WTC11 (cell line): ENCODE measurements at regions not wholly inside any gene's neighbourhood (a gene's known extent, or its start where the extent isn't known, plus 50 kb on each side); places are given as distances from the start of the nearest gene placed in this dataset.

ENCODE experiments used
- ATAC-seq: fragments of 200-7000 bp; cut with Tn5 transposase; 2 replicates; pipeline ENCODE4 v1.10.0; 2021; ENCODE audit warnings: mild to moderate bottlenecking, moderate library complexity
- CTCF ChIA-PET: fragments of 300-600 bp; sonication (Branson Sonifier 250); formaldehyde crosslinking; loops from one replicate; lab custom pipeline; 2021; ENCODE audit warnings: antibody characterized with exemption; lab: Charles Lee
- POLR2A ChIA-PET: fragments of 350-600 bp; sonication (Branson Sonifier 250); formaldehyde crosslinking; loops from one replicate; lab custom pipeline; 2021; ENCODE audit warnings: antibody characterized with exemption; lab: Charles Lee
- DNase-seq: peaks from one replicate; pipeline ENCODE4 v3.0.0; 2021; ENCODE audit warnings: low spot score
- H3K27ac Mint-ChIP-seq: 2 replicates; pipeline ENCODE4 v1.8.0; 2021; ENCODE audit warnings: mixed read lengths
- H3K27me3 Mint-ChIP-seq: 2 replicates; pipeline ENCODE4 v1.8.0; 2021; ENCODE audit warnings: low read depth, mild to moderate bottlenecking, moderate library complexity, mixed read lengths
- H3K36me3 Mint-ChIP-seq: 2 replicates; pipeline ENCODE4 v1.8.0; 2021; ENCODE audit warnings: mixed read lengths
- H3K4me1 Mint-ChIP-seq: 2 replicates; pipeline ENCODE4 v1.8.0; 2022; ENCODE audit warnings: mixed read lengths
- H3K4me3 Mint-ChIP-seq: 2 replicates; pipeline ENCODE4 v1.8.0; 2021; ENCODE audit warnings: mild to moderate bottlenecking, moderate library complexity, mixed read lengths
- H3K9me3 Mint-ChIP-seq: 2 replicates; pipeline ENCODE4 v1.8.0; 2021; ENCODE audit warnings: mixed read lengths
- FOXJ3 ChIP-seq: sonication (generic); formaldehyde crosslinking; IDR thresholded peaks from 2 replicates; pipeline ENCODE4 v1.9.0; 2021; ENCODE audit warnings: missing genetic modification reagents, mild to moderate bottlenecking, borderline replicate concordance
- NFATC4 ChIP-seq: fragments of 250-450 bp; sonication (Bioruptor Pico); IDR thresholded peaks from 2 replicates; pipeline ENCODE4 v1.9.0; 2021; ENCODE audit warnings: mild to moderate bottlenecking
- NR2C2 ChIP-seq: sonication (generic); formaldehyde crosslinking; IDR thresholded peaks from 2 replicates; pipeline ENCODE4 v1.8.0; 2022; ENCODE audit warnings: mild to moderate bottlenecking, missing genetic modification reagents
- NR3C1 ChIP-seq: sonication (generic); formaldehyde crosslinking; conservative IDR thresholded peaks from 2 replicates; pipeline ENCODE4 v1.8.1; 2023; ENCODE audit warnings: low read depth, mild to moderate bottlenecking, missing genetic modification reagents
- TCF7 ChIP-seq: sonication (generic); formaldehyde crosslinking; IDR thresholded peaks from 2 replicates; pipeline ENCODE4 v1.8.0; 2022; ENCODE audit warnings: mild to moderate bottlenecking, low read depth, missing genetic modification reagents, moderate library complexity
- TF ChIP-seq, protein P1 (sequence below): fragments of 250-450 bp; sonication (Bioruptor Pico); IDR thresholded peaks from 2 replicates; pipeline ENCODE4 v1.9.0; 2021; ENCODE audit warnings: moderate library complexity, mild to moderate bottlenecking, inconsistent platforms, borderline replicate concordance
- TF ChIP-seq, protein P2 (sequence below): sonication (generic); formaldehyde crosslinking; IDR thresholded peaks from 2 replicates; pipeline ENCODE4 v1.8.1; 2023; ENCODE audit warnings: mild to moderate bottlenecking, moderate library complexity, missing genetic modification reagents
- TF ChIP-seq, protein P3 (sequence below): sonication (generic); formaldehyde crosslinking; IDR thresholded peaks from 2 replicates; pipeline ENCODE4 v1.8.1; 2023; ENCODE audit warnings: mild to moderate bottlenecking, missing genetic modification reagents
- TF ChIP-seq, protein P4 (sequence below): sonication (generic); formaldehyde crosslinking; IDR thresholded peaks from 2 replicates; pipeline ENCODE4 v1.8.1; 2022; ENCODE audit warnings: mild to moderate bottlenecking, moderate library complexity, missing genetic modification reagents
- TF ChIP-seq, protein P5 (sequence below): fragments of 250-450 bp; sonication (Bioruptor Pico); IDR thresholded peaks from 2 replicates; pipeline ENCODE4 v1.9.0; 2021; ENCODE audit warnings: mild to moderate bottlenecking, borderline replicate concordance
- TF ChIP-seq, protein P6 (sequence below): sonication (generic); formaldehyde crosslinking; IDR thresholded peaks from 2 replicates; pipeline ENCODE4 v1.8.0; 2022; ENCODE audit warnings: mild to moderate bottlenecking, missing genetic modification reagents

DNA sequence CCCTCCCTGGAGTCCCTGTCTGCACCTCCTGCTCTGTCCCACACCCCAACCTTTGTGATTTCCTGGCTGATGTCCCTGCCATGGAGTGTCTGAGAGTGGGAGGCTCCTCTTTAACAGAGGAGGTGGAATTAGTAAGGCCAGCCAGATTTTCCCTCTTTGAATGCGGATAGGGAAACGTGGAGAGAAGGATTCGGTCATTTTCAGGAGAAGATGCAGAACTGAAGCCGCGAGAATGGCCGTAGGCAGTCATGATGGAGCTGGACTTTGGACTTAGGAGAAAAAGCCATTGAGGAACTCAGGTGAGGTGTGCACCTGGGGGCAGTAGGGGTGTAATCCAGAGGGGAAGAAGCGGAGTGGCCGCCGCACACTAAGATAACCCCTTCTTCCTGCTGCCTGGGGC lies 138.1 kb upstream of the ATP10A start:
- Mint-ChIP-seq H3K4me3 (no peak overlapping the region), H3K27me3 (no peaks in the 10 kb centered on the region; the same call in 1 of the 2 replicates), H3K4me1 (no peaks in the 10 kb centered on the region), H3K36me3 (peaks cover 7% of the 10 kb centered on the region), H3K27ac (no peak overlapping the region), H3K9me3 (peaks cover 9% of the 10 kb centered on the region)
- DNase-seq (no peak), ATAC-seq (no peak)
- CTCF ChIA-PET = no interaction called here
- TF ChIP-seq, protein P1, sequence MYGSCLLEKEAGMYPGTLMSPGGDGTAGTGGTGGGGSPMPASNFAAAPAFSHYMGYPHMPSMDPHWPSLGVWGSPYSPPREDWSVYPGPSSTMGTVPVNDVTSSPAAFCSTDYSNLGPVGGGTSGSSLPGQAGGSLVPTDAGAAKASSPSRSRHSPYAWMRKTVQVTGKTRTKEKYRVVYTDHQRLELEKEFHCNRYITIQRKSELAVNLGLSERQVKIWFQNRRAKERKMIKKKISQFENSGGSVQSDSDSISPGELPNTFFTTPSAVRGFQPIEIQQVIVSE (CRISPR knock-in tag) = no peak
- POLR2A ChIA-PET = no interaction called here

DNA sequence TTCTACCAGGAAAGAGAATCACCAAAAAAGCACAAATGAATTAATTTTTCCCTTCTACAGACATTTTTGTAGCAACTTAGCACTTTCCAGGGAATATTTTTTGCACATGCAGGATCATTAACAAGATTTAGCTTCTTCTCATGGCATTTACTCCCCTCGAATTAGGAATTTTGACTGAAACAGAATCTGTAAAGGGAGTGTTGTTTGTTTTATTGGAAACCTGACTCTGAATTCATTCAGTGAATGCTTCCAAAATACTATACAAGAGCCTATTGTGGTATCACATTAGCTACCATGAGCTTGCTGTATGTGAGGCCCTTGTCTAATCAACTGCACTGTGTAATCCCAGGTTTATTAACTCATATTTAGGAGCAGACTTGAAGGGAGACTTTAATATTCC lies 130.4 kb upstream of the ATP10A start:
- H3K27me3 Mint-ChIP-seq = no peaks in the 10 kb centered on the region
- peaks cover 11% of the 10 kb centered on the region for H3K4me1 Mint-ChIP-seq
- DNase-seq = no peak
- H3K27ac Mint-ChIP-seq = no peak overlapping the region
- POLR2A ChIA-PET = interaction anchor here (0.7 kb wide), 1 partner anchor 84 kb away, joined by 3 read pairs; no protein-coding TSS in a partner anchor
- H3K36me3 Mint-ChIP-seq = peaks cover 11% of the 10 kb centered on the region
- CTCF ChIA-PET = interaction anchor here (1.0 to 1.4 kb wide), 2 partner anchors 102 kb away, joined by 3 read pairs; no protein-coding TSS in a partner anchor
- H3K9me3 Mint-ChIP-seq = peaks cover 32% of the 10 kb centered on the region
- TF ChIP-seq, protein P2, sequence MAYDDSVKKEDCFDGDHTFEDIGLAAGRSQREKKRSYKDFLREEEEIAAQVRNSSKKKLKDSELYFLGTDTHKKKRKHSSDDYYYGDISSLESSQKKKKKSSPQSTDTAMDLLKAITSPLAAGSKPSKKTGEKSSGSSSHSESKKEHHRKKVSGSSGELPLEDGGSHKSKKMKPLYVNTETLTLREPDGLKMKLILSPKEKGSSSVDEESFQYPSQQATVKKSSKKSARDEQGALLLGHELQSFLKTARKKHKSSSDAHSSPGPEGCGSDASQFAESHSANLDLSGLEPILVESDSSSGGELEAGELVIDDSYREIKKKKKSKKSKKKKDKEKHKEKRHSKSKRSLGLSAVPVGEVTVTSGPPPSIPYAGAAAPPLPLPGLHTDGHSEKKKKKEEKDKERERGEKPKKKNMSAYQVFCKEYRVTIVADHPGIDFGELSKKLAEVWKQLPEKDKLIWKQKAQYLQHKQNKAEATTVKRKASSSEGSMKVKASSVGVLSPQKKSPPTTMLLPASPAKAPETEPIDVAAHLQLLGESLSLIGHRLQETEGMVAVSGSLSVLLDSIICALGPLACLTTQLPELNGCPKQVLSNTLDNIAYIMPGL (CRISPR knock-in tag) = no peak
- TF ChIP-seq TCF7 (CRISPR knock-in tag) = no peak
- TF ChIP-seq, protein P3, sequence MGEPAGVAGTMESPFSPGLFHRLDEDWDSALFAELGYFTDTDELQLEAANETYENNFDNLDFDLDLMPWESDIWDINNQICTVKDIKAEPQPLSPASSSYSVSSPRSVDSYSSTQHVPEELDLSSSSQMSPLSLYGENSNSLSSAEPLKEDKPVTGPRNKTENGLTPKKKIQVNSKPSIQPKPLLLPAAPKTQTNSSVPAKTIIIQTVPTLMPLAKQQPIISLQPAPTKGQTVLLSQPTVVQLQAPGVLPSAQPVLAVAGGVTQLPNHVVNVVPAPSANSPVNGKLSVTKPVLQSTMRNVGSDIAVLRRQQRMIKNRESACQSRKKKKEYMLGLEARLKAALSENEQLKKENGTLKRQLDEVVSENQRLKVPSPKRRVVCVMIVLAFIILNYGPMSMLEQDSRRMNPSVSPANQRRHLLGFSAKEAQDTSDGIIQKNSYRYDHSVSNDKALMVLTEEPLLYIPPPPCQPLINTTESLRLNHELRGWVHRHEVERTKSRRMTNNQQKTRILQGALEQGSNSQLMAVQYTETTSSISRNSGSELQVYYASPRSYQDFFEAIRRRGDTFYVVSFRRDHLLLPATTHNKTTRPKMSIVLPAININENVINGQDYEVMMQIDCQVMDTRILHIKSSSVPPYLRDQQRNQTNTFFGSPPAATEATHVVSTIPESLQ (CRISPR knock-in tag) = no peak
- no peak for TF ChIP-seq FOXJ3 (CRISPR knock-in tag)
- TF ChIP-seq NR2C2 (CRISPR knock-in tag) = no peak
- TF ChIP-seq, protein P4, sequence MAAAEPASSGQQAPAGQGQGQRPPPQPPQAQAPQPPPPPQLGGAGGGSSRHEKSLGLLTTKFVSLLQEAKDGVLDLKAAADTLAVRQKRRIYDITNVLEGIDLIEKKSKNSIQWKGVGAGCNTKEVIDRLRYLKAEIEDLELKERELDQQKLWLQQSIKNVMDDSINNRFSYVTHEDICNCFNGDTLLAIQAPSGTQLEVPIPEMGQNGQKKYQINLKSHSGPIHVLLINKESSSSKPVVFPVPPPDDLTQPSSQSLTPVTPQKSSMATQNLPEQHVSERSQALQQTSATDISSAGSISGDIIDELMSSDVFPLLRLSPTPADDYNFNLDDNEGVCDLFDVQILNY (CRISPR knock-in tag) = no peak
- TF ChIP-seq NFATC4 (CRISPR knock-in tag) = no peak
- TF ChIP-seq NR3C1 (CRISPR knock-in tag) = no peak
- TF ChIP-seq, protein P5, sequence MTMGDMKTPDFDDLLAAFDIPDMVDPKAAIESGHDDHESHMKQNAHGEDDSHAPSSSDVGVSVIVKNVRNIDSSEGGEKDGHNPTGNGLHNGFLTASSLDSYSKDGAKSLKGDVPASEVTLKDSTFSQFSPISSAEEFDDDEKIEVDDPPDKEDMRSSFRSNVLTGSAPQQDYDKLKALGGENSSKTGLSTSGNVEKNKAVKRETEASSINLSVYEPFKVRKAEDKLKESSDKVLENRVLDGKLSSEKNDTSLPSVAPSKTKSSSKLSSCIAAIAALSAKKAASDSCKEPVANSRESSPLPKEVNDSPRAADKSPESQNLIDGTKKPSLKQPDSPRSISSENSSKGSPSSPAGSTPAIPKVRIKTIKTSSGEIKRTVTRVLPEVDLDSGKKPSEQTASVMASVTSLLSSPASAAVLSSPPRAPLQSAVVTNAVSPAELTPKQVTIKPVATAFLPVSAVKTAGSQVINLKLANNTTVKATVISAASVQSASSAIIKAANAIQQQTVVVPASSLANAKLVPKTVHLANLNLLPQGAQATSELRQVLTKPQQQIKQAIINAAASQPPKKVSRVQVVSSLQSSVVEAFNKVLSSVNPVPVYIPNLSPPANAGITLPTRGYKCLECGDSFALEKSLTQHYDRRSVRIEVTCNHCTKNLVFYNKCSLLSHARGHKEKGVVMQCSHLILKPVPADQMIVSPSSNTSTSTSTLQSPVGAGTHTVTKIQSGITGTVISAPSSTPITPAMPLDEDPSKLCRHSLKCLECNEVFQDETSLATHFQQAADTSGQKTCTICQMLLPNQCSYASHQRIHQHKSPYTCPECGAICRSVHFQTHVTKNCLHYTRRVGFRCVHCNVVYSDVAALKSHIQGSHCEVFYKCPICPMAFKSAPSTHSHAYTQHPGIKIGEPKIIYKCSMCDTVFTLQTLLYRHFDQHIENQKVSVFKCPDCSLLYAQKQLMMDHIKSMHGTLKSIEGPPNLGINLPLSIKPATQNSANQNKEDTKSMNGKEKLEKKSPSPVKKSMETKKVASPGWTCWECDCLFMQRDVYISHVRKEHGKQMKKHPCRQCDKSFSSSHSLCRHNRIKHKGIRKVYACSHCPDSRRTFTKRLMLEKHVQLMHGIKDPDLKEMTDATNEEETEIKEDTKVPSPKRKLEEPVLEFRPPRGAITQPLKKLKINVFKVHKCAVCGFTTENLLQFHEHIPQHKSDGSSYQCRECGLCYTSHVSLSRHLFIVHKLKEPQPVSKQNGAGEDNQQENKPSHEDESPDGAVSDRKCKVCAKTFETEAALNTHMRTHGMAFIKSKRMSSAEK (CRISPR knock-in tag) = no peak
- TF ChIP-seq, protein P6, sequence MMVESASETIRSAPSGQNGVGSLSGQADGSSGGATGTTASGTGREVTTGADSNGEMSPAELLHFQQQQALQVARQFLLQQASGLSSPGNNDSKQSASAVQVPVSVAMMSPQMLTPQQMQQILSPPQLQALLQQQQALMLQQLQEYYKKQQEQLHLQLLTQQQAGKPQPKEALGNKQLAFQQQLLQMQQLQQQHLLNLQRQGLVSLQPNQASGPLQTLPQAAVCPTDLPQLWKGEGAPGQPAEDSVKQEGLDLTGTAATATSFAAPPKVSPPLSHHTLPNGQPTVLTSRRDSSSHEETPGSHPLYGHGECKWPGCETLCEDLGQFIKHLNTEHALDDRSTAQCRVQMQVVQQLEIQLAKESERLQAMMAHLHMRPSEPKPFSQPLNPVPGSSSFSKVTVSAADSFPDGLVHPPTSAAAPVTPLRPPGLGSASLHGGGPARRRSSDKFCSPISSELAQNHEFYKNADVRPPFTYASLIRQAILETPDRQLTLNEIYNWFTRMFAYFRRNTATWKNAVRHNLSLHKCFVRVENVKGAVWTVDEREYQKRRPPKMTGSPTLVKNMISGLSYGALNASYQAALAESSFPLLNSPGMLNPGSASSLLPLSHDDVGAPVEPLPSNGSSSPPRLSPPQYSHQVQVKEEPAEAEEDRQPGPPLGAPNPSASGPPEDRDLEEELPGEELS (CRISPR knock-in tag) = no peak
- no peak for ATAC-seq
- H3K4me3 Mint-ChIP-seq = no peak overlapping the region
